Epidermal melanocyte (primary cell): ENCODE measurements at regions not wholly inside any gene's neighbourhood (a gene's known extent, or its start where the extent isn't known, plus 50 kb on each side); places are given as distances from the start of the nearest gene placed in this dataset.
"Not testable (repeated sequence)": the region's sequence is repeated elsewhere in the genome, so short reads cannot be mapped to it uniquely, and the experiment has no call there.

Experiments
- DNase-seq: peaks from one replicate; pipeline ENCODE4 v3.0.0; 2011; ENCODE audit warnings: low spot score; ENCODE audit not compliant: insufficient read length

DNA sequence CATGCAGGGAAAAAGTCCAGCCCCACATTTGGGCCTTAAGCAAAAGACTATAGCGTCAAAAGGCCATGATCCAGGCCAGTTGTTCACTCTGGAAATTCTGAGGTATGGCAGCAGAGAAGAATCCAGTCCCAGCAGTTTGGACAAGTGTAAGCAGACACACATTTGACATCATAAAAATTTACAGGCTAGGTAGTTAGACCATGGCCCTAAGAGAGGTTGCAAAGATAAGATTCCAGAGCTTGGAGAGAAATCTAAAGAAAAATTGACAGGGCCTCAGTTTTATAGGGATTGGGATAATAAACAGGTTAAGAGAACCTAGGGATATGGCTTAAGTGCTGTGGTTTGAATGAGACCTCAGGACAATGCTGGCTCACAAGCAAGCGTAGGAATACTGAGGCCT, 884.4 kb upstream of the SORCS1 start:
- no peak for DNase-seq

GRCh38 chr10:108039821-108040584, 875.5 kb upstream of the SORCS1 start:
- no peak for DNase-seq

GRCh38 chr10:108037061-108037460, 872.6 kb upstream of the SORCS1 start:
- DNase-seq: no peak

DNA sequence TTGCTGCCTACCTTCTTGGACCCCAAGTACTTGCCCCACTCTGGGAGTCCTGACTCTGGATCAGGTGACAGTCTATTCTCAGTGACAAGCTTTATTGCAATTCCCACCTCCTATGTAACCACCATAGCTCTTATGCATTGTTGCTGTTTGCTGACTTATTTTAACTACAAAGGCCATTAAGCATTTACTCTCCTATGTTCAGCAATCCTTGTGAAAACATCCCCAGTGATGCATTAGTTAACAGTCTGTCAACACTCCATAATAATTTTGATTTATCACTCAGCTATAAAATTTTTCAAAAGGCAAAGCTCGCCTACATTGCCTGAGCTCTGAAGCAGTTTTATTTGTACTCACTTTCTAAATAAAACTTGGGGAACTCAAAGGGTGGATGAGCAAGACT, 871.8 kb upstream of the SORCS1 start:
- no peak for DNase-seq

DNA sequence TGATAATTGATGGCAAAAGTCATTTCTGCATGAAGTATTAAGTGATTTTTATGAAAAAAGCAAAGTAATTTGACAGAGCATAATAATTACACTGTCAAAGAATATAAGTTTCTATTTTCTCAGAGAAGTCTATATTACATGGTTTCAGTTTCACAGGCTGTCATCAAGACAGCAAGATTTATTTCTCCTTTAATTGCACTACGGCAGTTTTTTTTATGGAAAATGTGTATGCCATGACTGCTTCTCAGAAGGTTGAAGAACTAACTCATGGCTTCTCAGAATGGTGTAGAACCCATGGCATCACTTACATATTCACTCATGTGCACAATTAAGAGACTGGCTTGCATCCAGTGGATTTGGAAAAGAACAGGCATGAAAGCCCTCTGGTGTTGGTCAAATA, 870.3 kb upstream of the SORCS1 start:
- DNase-seq: no peak

DNA sequence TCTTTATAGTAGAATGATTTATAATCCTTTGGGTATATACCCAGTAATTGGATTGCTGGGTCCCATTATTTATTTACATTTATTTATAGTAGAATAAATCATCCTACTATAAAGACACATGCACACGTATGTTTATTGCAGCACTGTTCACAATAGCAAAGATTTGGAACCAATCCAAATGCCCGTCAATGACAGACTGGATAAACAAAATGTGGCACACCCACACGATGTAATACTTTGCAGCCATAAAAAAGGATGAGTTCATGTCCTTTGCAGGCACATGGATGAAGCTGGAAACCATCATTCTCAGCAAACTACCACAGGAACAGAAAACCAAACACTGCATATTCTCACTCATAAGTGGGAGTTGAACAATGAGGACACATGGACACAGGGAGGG, 869.0 kb upstream of the SORCS1 start:
- DNase-seq: not testable (repeated sequence)

DNA sequence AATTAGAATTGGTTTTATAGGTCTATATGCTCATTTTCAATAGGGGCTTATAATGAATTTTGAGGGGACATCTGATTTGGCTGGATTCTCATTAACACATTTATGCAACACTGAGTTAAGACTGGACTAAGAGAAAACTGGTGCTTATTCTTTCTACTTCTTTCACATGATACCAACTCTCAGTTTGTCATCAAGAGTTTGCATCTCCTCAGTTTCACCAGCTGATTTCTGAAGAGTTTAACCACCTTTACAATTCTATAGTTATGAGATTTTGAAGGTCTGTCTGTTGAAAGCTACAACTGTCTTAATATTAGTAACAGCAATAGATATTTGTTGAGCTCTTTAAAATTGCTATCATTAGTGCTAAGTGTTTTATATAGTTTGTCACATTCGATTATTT, 867.0 kb upstream of the SORCS1 start:
- no peak for DNase-seq

- no peak for DNase-seq
These were observed 850.3 kb upstream of the SORCS1 start for GRCh38 chr10:108014902-108015177.

- no peak for DNase-seq
These were observed 849.8 kb upstream of the SORCS1 start for GRCh38 chr10:108014145-108014901.

DNA sequence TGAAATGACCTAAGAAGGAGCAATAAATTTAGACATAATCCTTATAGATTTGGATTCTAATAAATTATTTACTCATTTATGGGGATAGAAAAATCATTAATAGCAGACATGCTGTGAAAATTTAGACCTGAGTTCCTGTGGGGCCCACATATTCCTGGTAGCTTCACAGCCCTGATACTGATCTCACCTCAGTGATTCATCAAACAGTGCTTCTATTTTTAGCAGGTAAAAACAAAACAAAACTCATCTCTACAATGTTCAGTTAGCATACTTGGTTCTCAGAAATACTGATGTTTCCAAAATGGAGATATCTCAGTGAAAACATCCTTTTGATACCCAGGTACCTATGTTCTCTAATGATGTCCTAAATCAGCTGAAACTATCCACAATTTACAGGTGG, 841.1 kb upstream of the SORCS1 start:
- DNase-seq: no peak

- no peak for DNase-seq
These were observed 839.1 kb upstream of the SORCS1 start for GRCh38 chr10:108003576-108003975.

DNA sequence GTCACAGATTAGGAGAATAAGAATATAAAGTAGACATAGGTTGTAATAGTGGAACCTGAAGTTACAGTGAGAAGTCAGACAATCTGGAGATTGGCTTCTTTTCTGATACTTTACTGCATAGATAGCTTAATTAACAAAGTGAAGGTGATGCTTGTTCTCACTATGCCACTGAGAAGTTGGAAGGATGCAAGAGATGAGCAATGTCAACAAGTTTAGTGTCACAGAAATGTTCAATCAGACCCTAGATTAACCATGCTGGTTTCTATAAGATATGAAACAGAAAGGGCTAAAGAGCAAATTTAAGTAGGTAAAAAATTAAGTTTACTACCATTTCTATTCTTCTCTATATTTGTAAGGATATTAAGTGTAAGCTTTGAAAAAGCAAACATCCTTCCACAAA, 838.6 kb upstream of the SORCS1 start:
- DNase-seq: no peak

DNA sequence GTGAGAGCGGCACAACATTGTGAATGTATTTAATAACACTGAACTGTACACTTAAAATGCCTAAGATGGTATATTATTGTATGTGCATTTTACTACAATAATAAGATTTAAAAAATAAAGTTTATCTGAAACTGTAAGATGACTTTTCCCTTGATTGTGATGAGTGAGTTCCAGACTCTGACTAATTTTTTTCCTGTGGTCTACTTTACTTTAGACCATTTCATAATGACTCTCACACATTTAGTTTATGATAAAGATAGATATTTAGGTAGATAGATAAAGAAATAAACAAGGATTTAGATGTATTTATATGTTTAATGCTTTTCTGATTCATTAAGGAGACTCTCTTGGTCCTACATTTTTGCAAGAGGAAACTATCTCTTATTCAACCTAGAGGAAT, 835.9 kb upstream of the SORCS1 start:
- no peak for DNase-seq

GRCh38 chr10:107994621-107995270, 830.2 kb upstream of the SORCS1 start:
- DNase-seq: no peak

- DNase-seq: no peak
These were observed 822.1 kb upstream of the SORCS1 start for GRCh38 chr10:107986571-107986970.

GRCh38 chr10:107984581-107984980, 820.1 kb upstream of the SORCS1 start:
- no peak for DNase-seq

DNA sequence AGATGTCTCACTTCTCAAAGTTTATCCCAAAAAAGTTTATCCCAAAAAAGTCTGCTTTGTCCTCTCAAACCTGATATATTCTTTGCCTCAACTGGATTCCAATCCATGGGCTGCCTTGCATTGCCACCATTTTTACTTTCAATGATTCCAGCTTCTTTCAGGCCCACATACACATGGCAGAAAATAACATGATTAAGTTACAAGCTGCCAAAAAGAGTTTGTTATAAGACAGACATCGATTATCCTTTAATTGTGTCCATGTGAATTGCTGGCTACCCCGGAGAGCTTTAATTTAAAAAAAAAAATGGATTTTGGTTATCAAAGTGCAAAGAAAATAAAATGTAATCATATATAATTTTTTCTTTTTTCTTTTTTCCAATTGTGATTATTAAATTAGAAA, 819.6 kb upstream of the SORCS1 start:
- no peak for DNase-seq

- DNase-seq: no peak
These were observed 813.9 kb upstream of the SORCS1 start for GRCh38 chr10:107978455-107978854.

- DNase-seq: no peak
These were observed 807.5 kb upstream of the SORCS1 start for GRCh38 chr10:107971973-107972372.

DNA sequence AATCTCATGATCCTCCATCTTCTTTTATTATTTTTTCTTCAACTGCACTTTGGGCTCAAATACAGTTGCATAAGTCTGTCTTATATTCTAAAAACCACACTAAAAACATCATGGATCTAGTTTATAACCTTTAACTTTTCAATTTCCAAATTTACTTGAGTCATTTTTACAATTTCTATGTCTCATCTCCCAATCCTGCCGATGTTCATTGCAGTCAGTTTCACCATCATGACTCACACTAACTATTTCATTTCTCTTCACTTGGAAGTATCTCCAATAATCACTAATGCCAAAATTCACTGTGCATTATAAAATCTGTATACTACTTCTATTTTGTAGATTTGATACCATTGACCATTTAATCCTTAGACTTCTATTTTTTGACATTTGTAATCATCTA, 806.9 kb upstream of the SORCS1 start:
- DNase-seq: no peak

GRCh38 chr10:107970512-107970911, 806.0 kb upstream of the SORCS1 start:
- no peak for DNase-seq

GRCh38 chr10:107969936-107970335, 805.4 kb upstream of the SORCS1 start:
- no peak for DNase-seq

GRCh38 chr10:107966826-107967225, 802.3 kb upstream of the SORCS1 start:
- DNase-seq: no peak
